NT2/D1 (cell line): ENCODE measurements at regions not wholly inside any gene's neighbourhood (a gene's known extent, or its start where the extent isn't known, plus 50 kb on each side); places are given as distances from the start of the nearest gene placed in this dataset.

ENCODE experiments used
- DNase-seq: peaks from one replicate; pipeline ENCODE4 v3.0.0-alpha.2; 2011; ENCODE audit warnings: low read depth, low spot score
- H3K27me3 ChIP-seq: 2 replicates; pipeline ENCODE4 v1.6.0; 2011; ENCODE audit warnings: mild to moderate bottlenecking; ENCODE audit not compliant: insufficient read length, insufficient read depth
- H3K36me3 ChIP-seq: 2 replicates; pipeline ENCODE4 v1.6.1; 2011; ENCODE audit warnings: mild to moderate bottlenecking, low read length, mixed read lengths; ENCODE audit not compliant: insufficient read depth, insufficient read length
- H3K4me1 ChIP-seq: 2 replicates; pipeline ENCODE4 v1.5.1; 2011; ENCODE audit not compliant: insufficient read depth, insufficient read length
- H3K4me3 ChIP-seq: 2 replicates; pipeline ENCODE4 v1.5.1; 2011; ENCODE audit warnings: low read depth; ENCODE audit not compliant: insufficient read length
- H3K9ac ChIP-seq: 2 replicates; pipeline ENCODE4 v1.6.0; 2011; ENCODE audit warnings: low read depth; ENCODE audit not compliant: insufficient read length
- H3K9me3 ChIP-seq: 2 replicates; pipeline ENCODE4 v1.5.1; 2011; ENCODE audit warnings: mild to moderate bottlenecking, low read length; ENCODE audit not compliant: insufficient read depth
- SUZ12 ChIP-seq: IDR thresholded peaks from 2 replicates; pipeline ENCODE4 v1.6.1; 2011; ENCODE audit not compliant: insufficient read length, insufficient read depth; ENCODE audit errors: extremely low read depth
- YY1 ChIP-seq: IDR thresholded peaks from 2 replicates; pipeline ENCODE4 v1.6.1; 2011; ENCODE audit not compliant: insufficient read length, insufficient read depth
- ZNF274 ChIP-seq: IDR thresholded peaks from 2 replicates; pipeline ENCODE4 v1.6.1; 2011; ENCODE audit warnings: mild to moderate bottlenecking, low read depth, low read length

DNA sequence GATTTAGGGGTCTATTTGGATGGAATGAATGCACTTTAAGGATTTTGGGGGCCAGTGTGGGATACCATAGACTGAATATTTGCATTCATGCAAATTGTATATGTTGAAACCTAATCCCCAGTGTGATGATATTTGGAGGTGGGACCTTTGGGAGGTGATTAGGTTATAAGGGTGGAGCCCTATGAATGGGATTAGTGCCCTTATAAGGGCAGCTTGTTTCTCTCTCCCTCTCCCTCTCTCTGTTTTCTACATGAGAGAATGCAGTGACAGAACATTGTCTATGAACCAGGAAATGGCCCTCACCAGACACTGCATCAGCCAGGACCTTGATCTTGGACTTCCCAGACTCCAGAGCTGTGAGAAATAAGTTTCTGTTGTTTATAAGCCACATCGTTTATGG, 166.1 kb downstream of the MED10 start:
- Histone ChIP-seq H3K9me3 (no peaks in the 10 kb centered on the region), H3K9ac (no peak overlapping the region), H3K27me3 (no peaks in the 10 kb centered on the region), H3K4me3 (no peak overlapping the region), H3K36me3 (no peaks in the 10 kb centered on the region), H3K4me1 (no peaks in the 10 kb centered on the region)
- no peak for TF ChIP-seq YY1
- no peak for DNase-seq

DNA sequence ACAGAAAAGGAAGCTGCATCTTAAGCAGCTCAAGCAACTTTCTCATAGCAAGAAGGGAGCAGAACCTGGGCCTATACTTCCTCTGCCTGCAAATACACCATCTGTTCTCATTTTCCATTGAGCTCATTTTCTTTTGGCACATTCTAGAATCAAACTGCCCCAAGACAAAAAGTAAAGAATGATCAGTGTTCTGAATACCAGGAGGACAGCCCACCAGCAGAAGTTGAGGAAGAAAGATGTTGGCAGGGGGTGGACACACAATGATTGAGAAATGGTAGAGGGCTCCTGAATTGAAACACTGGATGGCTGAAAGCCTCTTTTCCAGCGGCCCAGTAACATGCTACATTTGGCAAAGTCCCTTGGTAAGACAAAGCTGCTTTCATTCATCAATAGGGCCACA, 171.8 kb downstream of the MED10 start:
- no peak overlapping the region for H3K9ac ChIP-seq
- H3K36me3 ChIP-seq: no peaks in the 10 kb centered on the region
- no peaks in the 10 kb centered on the region for H3K4me1 ChIP-seq
- no peaks in the 10 kb centered on the region for H3K9me3 ChIP-seq
- no peaks in the 10 kb centered on the region for H3K27me3 ChIP-seq
- H3K4me3 ChIP-seq: no peak overlapping the region
- TF ChIP-seq YY1 (no peak), ZNF274 (no peak), SUZ12 (no peak)
- DNase-seq: no peak

DNA sequence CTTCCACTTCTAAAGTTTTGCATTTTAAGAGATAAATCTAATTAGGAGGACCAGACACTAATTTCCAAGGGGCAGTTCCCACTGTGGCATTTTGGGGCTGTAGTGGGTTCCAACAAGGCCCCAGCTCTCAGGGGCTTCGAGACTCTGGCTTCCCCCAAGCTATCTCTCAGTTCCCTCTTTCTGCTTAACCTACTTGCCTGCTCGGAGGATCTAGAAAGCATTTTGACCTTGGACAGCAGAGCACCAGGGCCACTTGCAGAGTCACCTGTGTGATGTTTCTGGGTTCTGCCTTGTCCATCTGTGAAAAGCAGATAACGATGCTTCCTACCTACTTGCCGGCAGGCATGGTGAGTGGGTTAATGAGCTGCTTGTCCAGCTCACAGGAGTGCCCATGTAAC, 175.4 kb downstream of the MED10 start:
- no peak for TF ChIP-seq SUZ12
- no peak for TF ChIP-seq YY1
- TF ChIP-seq ZNF274: no peak
- DNase-seq: no peak
- Histone ChIP-seq H3K4me3 (no peak overlapping the region), H3K27me3 (no peaks in the 10 kb centered on the region), H3K9me3 (no peaks in the 10 kb centered on the region), H3K4me1 (no peaks in the 10 kb centered on the region), H3K36me3 (no peaks in the 10 kb centered on the region), H3K9ac (no peak overlapping the region)

DNA sequence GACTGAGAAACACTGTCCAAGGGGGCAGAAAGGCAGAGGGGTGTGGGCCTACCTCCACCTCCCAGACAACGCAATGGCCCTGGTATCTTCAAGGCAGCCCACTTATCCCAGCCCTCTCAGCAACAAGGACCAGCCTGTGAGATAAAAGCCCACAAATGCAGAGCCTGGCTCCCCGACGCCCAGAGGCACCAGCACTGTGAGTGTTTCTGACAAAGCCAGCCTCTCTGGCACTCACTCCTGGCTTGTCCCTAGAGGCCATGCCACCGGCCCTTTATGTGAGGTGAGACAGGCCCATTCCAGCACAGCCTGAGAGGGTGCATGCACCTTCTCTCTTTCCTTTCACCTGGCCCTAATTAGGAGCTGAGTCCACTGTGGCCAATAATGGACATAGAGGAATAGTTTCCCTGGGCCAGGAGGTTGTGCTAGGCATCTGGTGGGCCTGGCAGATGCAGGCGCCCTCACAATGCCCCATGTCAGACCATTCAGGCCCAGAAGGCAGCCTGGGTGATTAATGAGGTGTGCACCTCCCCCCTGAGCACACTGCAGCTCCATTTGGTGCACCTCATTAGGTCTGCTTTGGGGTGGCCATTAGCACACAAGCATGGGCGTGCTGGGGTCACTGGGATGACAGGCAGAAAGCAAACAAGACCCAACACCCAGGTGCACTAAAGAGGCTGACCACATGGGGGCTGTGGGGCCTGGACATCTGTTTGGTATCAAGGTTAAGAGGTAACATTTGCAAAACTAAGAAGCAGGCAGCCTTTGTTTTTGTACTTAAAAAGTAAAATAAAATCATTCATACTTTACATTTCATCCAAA, 176.0 kb downstream of the MED10 start:
- no peaks in the 10 kb centered on the region for H3K36me3 ChIP-seq
- no peak overlapping the region for H3K4me3 ChIP-seq
- no peak for DNase-seq
- H3K9me3 ChIP-seq: no peaks in the 10 kb centered on the region
- TF ChIP-seq ZNF274: no peak
- no peak for TF ChIP-seq SUZ12
- TF ChIP-seq YY1: no peak
- no peaks in the 10 kb centered on the region for H3K4me1 ChIP-seq
- no peaks in the 10 kb centered on the region for H3K27me3 ChIP-seq
- no peak overlapping the region for H3K9ac ChIP-seq

DNA sequence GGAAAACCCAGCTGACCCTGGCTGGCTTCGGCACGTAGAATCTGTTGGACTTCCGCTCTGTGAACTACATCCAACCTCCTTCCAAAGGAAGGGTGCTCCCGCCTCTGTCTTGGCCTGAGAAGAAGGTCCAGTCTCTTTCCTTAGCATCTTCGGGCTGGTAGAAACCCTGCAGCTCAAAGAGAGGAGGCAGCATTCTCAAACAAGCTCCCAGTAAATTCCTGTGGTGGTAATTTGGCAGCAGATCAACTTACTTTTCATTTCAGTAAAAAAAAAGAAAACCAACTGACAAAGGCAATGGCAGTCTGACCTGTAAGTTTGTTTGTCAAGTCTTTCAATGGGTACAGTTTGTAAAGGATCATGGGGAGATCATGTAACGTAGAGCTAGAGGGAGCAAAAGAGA, 176.7 kb downstream of the MED10 start:
- TF ChIP-seq ZNF274 (no peak), SUZ12 (no peak), YY1 (no peak)
- H3K27me3 ChIP-seq: no peaks in the 10 kb centered on the region

DNA sequence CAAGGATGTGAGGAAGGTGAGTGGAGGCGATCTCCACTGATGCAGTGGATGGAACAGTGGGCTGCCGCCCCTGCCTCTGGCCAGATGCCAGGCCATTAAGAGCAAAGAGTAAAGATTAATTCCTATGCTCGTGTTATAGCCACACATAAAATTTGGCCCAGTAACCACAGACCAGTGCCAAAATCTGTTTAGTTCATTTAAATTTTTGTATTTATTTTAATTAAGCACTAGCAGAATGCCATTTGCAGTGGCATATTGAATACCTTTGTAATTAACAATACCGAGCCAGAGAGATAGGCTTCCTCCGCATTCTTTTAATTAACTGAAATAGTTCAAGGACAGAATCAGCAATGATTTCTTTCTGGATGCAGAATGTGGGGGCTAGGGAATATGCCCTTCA, 179.8 kb downstream of the MED10 start:
- no peaks in the 10 kb centered on the region for H3K4me1 ChIP-seq
- H3K27me3 ChIP-seq: no peaks in the 10 kb centered on the region
- no peaks in the 10 kb centered on the region for H3K36me3 ChIP-seq
- H3K9me3 ChIP-seq: no peaks in the 10 kb centered on the region
- H3K4me3 ChIP-seq: no peak overlapping the region
- H3K9ac ChIP-seq: no peak overlapping the region
- no peak for TF ChIP-seq SUZ12
- TF ChIP-seq YY1: no peak
- no peak for TF ChIP-seq ZNF274
- no peak for DNase-seq

More for the DNA sequence above, 176.7 kb downstream of the MED10 start:
- no peaks in the 10 kb centered on the region for H3K9me3 ChIP-seq
- no peaks in the 10 kb centered on the region for H3K4me1 ChIP-seq
- no peak overlapping the region for H3K9ac ChIP-seq
- no peak overlapping the region for H3K4me3 ChIP-seq
- no peaks in the 10 kb centered on the region for H3K36me3 ChIP-seq
- no peak for DNase-seq

DNA sequence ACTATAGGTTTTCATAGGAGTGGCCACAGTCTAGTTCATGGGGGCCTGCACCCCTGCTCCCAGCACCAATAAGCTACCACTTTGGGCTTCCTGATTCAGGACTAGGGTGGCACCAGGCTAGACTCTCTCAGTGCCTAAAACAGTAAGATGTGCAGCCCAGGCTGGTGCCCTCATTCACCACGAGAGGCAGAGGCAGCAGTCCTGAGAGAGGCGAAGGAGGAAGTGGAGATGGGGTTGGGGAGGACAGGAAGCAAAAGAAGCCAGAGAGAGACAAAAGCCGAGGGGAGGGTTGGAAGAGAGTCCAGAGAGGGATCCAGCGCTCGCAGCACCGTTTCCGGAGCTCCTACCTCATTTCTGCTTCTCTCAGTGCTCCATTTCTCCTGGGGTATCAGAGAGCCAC, 180.9 kb downstream of the MED10 start:
- no peaks in the 10 kb centered on the region for H3K27me3 ChIP-seq
- H3K9me3 ChIP-seq: no peaks in the 10 kb centered on the region
- H3K4me1 ChIP-seq: no peaks in the 10 kb centered on the region
- H3K9ac ChIP-seq: no peak overlapping the region
- H3K36me3 ChIP-seq: no peaks in the 10 kb centered on the region
- no peak for TF ChIP-seq SUZ12
- TF ChIP-seq ZNF274: no peak
- no peak for TF ChIP-seq YY1
- no peak for DNase-seq
- no peak overlapping the region for H3K4me3 ChIP-seq
